ENCODE measurements at regions not wholly inside any gene's neighbourhood (a gene's known extent, or its start where the extent isn't known, plus 50 kb on each side); places are given as distances from the start of the nearest gene placed in this dataset.

DNA sequence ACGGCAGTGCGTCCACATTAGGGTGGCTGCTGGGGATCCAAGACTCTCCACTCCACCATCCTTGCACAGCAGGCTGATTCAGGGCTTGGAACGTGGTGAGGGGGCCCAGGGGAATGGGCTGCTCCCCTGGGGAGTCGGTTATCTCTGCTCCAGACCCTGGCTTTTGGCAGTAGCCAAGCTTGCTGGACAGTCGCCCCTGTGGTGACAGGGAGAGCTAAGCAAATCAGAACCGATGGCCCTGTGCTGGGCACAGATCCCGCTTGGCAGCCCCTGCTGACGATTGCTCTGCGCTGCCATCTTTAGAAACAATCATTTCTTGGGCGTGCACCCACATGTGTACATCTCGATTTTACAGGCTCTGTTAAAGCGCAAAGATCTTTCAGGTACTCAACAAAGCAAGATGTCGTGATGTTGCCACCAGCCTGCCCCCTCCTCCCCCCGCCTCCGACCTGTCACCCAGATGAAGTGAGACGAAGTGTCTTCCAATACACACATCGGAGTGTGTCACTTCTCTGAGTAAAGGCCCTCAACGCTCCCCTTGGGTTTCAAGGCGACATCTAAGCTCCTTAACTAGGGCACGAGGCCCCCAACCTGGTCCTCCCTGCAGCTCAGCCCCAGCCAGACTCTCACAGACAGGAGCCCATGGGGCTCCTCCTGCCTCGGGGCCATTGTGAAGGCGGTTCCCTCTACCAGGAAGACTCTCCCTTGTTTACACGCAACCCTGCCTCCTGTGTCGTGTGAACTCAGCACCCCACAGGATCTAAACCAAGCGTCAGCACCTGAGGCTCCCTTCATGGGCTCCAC, 55.6 kb downstream of the PITPNM2 start:
- Histone ChIP-seq H3K4me3 (ENCODE audit: low read length in 2 of 2) (no peak overlapping the region), H3K36me3 (ENCODE audit: insufficient read depth, low read length) (no peaks in the 10 kb centered on the region), H3K9me3 (ENCODE audit: control insufficient read depth in 1 of 2, low read length in 2 of 2) (no peaks in the 10 kb centered on the region), H3K27me3 (ENCODE audit: insufficient read depth, low read length) (no peaks in the 10 kb centered on the region), H3K27ac (ENCODE audit: low read depth, low read length) (no peak overlapping the region), H3K4me1 (ENCODE audit: insufficient read depth, low read length) (no peaks in the 10 kb centered on the region)
- H3K27me3 Mint-ChIP-seq: no peaks in the 10 kb centered on the region
- POLR2A ChIA-PET (ENCODE audit: partially characterized antibody): interaction anchor here (0.6 kb wide), 1 partner anchor 320 kb away, joined by 5 read pairs; no protein-coding TSS in a partner anchor
- no peak for DNase-seq
- intact Hi-C loops (cut with micrococcal nuclease): no loop called here
- H3K4me1 Mint-ChIP-seq: peaks cover 0 to 5% (median 1%) of the 10 kb centered on the region in 4 donors
- CTCF ChIA-PET (ENCODE audit: partially characterized antibody): interaction anchor here (1.0 kb wide), 1 partner anchor 12 kb away, joined by 3 read pairs; no protein-coding TSS in a partner anchor
- H3K27ac Mint-ChIP-seq: no peak overlapping the region
- no peaks in the 10 kb centered on the region for H3K9me3 Mint-ChIP-seq
- H3K36me3 Mint-ChIP-seq: no peaks in the 10 kb centered on the region
- H3K4me3 Mint-ChIP-seq: peak overlapping the region in 1 of 8 donors; percentile 39

DNA sequence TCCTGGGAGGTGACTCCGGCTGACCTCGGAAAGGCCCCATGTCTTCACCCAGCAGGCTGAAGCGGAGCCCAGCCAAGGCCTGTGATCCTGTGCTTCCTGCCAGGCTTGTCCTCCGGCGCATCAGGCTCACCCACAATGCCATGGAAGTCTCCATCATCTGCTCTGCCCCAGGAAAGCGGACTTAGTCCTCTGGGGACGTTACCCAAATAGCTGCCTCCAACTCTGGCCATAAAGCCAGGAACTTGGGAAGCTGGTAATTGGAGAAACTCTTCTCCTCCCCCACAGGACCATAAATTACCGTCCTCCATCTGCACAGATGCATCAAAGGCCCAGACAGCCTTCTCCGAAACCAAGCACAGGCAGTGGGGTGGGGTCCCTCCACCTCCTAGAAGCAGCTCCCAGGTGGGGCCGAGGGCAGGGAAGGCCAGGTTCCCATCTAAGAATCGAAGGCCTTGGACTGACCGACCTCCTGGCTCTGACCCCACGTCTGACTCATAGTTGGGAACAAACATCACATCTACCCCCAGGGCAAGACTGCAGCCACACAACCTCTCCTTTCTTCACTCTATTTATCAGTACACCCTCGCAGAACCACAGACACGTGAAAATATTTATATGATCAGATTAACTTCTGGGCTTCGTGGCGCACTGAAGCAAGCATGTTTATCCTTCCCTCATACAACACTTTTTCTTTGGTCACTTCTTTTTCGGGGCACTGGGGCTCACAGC, 56.4 kb downstream of the PITPNM2 start:
- Mint-ChIP-seq H3K27ac (no peak overlapping the region), H3K4me3 (no peak overlapping the region), H3K27me3 (no peaks in the 10 kb centered on the region), H3K4me1 (peaks cover 0 to 7% (median 1%) of the 10 kb centered on the region in 4 donors), H3K9me3 (no peaks in the 10 kb centered on the region), H3K36me3 (no peaks in the 10 kb centered on the region)
- ChIA-PET CTCF (ENCODE audit: partially characterized antibody) (interaction anchor here (0.6 kb wide), 1 partner anchor 209 kb away, joined by 3 read pairs; no protein-coding TSS in a partner anchor), POLR2A (ENCODE audit: partially characterized antibody) (interaction anchor here (0.6 kb wide), 1 partner anchor 320 kb away, joined by 5 read pairs; no protein-coding TSS in a partner anchor)
- intact Hi-C loops (cut with micrococcal nuclease): no loop called here
- Histone ChIP-seq H3K4me1 (ENCODE audit: insufficient read depth, low read length) (no peaks in the 10 kb centered on the region), H3K27ac (ENCODE audit: low read depth, low read length) (no peak overlapping the region), H3K4me3 (ENCODE audit: low read length in 2 of 2) (no peak overlapping the region), H3K9me3 (ENCODE audit: control insufficient read depth in 1 of 2, low read length in 2 of 2) (no peaks in the 10 kb centered on the region), H3K27me3 (ENCODE audit: insufficient read depth, low read length) (no peaks in the 10 kb centered on the region), H3K36me3 (ENCODE audit: insufficient read depth, low read length) (no peaks in the 10 kb centered on the region)
- DNase-seq: no peak

DNA sequence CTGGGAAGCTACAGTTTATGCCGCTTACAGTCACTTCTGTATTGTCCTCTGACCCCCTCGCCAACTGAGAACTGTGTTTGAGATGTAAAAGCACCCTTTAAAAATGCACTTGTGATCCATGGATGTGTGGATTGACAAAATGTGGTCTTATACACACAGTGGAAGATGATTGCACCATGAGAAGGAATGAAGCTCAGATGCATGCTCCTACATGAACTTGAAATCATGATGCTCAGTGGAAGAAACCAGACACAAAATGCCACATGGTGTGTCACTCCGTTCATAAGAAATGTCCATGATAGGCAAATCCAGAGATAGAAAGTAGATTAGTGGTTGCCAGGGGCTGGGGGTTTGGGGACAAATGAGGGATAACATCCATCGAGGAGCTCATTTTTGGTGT, 58.0 kb downstream of the PITPNM2 start:
- Mint-ChIP-seq H3K4me1 (peaks cover 0 to 9% (median 2%) of the 10 kb centered on the region in 4 donors), H3K9me3 (no peaks in the 10 kb centered on the region), H3K27ac (peak overlapping the region in 1 of 7 donors; percentile 44), H3K27me3 (no peaks in the 10 kb centered on the region), H3K36me3 (no peaks in the 10 kb centered on the region), H3K4me3 (no peak overlapping the region)
- Histone ChIP-seq H3K27ac (ENCODE audit: low read depth, low read length) (no peak overlapping the region), H3K9me3 (ENCODE audit: control insufficient read depth in 1 of 2, low read length in 2 of 2) (no peaks in the 10 kb centered on the region), H3K4me3 (ENCODE audit: low read length in 2 of 2) (no peak overlapping the region), H3K4me1 (ENCODE audit: insufficient read depth, low read length) (no peaks in the 10 kb centered on the region), H3K36me3 (ENCODE audit: insufficient read depth, low read length) (no peaks in the 10 kb centered on the region), H3K27me3 (ENCODE audit: insufficient read depth, low read length) (no peaks in the 10 kb centered on the region)
- POLR2A ChIA-PET (ENCODE audit: partially characterized antibody): no interaction called here
- no peak for DNase-seq
- intact Hi-C loops (cut with micrococcal nuclease): no loop called here
- CTCF ChIA-PET (ENCODE audit: partially characterized antibody): no interaction called here

DNA sequence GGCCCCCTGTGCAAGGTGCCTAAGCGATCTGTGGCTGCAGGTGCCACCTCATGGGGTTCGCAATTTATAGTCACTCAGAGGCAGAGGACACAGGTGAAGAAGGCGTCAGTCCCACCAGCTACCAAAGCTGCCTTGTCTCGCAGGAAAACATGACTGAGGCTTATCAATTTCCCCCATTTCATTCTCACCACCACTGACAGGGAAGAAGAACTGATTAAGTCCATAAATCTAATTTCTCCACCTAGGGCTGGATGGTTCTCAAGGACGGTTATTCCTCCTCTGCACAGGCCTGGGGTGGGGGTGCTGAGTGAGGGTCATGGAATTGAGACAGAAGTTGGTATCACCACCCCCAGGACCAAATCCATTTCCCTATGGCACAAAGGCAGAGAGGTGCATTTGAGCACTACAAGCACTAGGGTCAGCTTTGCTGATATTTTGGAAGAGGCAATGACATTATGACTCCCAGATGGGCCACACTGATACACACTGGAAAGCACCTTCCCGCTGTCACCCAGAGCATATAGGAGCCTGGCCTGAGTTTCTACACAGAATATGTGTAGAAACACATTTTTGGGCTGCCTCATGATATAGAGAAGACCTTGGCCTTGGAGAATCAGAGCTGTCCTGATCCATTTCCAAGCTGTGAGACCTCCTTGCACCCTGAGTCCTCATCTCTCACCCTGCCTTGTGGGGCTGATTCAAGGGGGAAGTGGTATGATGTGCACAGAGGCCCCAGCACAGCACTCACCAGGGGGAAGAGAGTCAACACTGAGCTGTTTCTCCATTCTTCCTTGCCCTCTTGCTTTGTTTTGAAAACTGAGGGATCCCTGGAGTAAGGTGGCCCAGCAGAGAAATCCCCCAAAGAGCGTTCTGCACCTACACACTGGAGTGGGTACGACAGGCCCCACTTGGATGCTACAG, 59.4 kb downstream of the PITPNM2 start:
- POLR2A ChIA-PET (ENCODE audit: partially characterized antibody): no interaction called here
- intact Hi-C loops (cut with micrococcal nuclease): no loop called here
- H3K27ac Mint-ChIP-seq: peak overlapping the region in 1 of 7 donors; percentile 41

DNA sequence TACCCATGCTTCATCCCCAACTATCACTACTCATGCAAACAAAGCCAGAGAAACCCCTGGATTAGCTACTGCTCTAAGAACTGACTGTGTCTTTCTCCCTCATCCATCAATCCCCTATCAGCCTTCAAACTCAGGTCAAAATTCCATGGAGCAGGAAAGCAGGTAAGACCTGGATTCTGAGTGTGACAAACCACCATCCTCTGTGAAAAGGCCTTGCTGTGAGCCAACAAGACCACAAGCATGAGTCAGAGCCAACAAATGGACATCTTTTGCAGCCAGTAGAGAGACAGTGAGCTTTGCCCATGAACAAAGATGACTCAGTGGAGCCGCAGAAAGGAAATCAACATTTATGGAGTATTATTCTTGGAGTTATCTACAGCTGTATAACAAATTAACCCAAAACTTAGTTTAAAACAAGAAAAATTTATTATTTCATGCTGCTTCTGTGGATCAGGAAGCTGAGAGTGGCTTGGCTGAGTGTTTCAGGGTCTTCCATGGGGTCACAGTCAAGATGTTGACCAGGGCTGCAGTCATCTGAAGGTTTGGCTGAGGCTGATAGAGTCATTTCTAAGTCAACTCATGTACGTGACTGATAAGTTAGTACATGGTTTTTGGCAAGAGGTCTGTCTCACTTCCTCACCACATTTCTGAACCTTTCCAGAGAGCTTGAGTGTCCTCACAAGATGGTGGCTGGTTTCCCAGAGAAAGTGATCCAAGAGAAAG, 61.1 kb downstream of the PITPNM2 start:
- no peak for DNase-seq
- Histone ChIP-seq H3K27me3 (ENCODE audit: insufficient read depth, low read length) (no peaks in the 10 kb centered on the region), H3K27ac (ENCODE audit: low read depth, low read length) (no peak overlapping the region), H3K4me1 (ENCODE audit: insufficient read depth, low read length) (no peaks in the 10 kb centered on the region), H3K9me3 (ENCODE audit: control insufficient read depth in 1 of 2, low read length in 2 of 2) (no peaks in the 10 kb centered on the region), H3K4me3 (ENCODE audit: low read length in 2 of 2) (no peak overlapping the region), H3K36me3 (ENCODE audit: insufficient read depth, low read length) (no peaks in the 10 kb centered on the region)
- Mint-ChIP-seq H3K27me3 (no peaks in the 10 kb centered on the region), H3K4me1 (peaks cover 0 to 9% (median 3%) of the 10 kb centered on the region in 4 donors), H3K36me3 (no peaks in the 10 kb centered on the region), H3K4me3 (no peak overlapping the region), H3K9me3 (no peaks in the 10 kb centered on the region), H3K27ac (peak overlapping the region in 1 of 7 donors; percentile 38)
- CTCF ChIA-PET (ENCODE audit: partially characterized antibody): no interaction called here
- POLR2A ChIA-PET (ENCODE audit: partially characterized antibody): interaction anchor here (1.2 kb wide), 1 partner anchor 17 kb away, joined by 3 read pairs; no protein-coding TSS in a partner anchor
- intact Hi-C loops (cut with micrococcal nuclease): no loop called here

More for the DNA sequence above, 59.4 kb downstream of the PITPNM2 start:
- Histone ChIP-seq H3K36me3 (ENCODE audit: insufficient read depth, low read length) (no peaks in the 10 kb centered on the region), H3K4me3 (ENCODE audit: low read length in 2 of 2) (no peak overlapping the region), H3K27ac (ENCODE audit: low read depth, low read length) (no peak overlapping the region), H3K4me1 (ENCODE audit: insufficient read depth, low read length) (no peaks in the 10 kb centered on the region), H3K9me3 (ENCODE audit: control insufficient read depth in 1 of 2, low read length in 2 of 2) (no peaks in the 10 kb centered on the region), H3K27me3 (ENCODE audit: insufficient read depth, low read length) (no peaks in the 10 kb centered on the region)
- Mint-ChIP-seq H3K9me3 (no peaks in the 10 kb centered on the region), H3K27me3 (no peaks in the 10 kb centered on the region), H3K4me1 (peaks cover 0 to 9% (median 2%) of the 10 kb centered on the region in 4 donors), H3K36me3 (no peaks in the 10 kb centered on the region), H3K4me3 (no peak overlapping the region)
- DNase-seq: no peak
- CTCF ChIA-PET (ENCODE audit: partially characterized antibody): no interaction called here

DNA sequence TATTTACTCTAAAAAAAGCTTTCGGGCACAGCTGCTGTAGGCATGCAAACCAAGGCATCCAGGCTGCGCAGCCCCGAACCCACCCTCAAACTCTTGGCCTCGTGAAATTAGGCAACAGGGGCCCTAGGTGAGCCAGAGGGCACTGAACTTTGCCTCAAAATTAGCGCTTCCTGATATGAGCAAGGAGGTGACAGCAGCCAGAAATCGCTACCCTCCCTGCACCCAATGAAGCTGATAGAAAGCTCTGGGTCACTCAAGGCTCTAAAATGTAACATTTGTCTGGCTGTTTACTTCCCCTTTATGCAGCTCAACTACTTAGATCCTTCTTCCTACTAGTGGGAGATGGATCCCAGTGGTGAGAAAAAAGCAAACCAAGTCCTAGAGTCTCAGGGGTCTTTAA, 61.8 kb downstream of the PITPNM2 start:
- no peaks in the 10 kb centered on the region for H3K4me1 ChIP-seq (ENCODE audit: insufficient read depth, low read length)
- CTCF ChIA-PET (ENCODE audit: partially characterized antibody): no interaction called here
- no peak overlapping the region for H3K27ac Mint-ChIP-seq

More for the DNA sequence above, 61.8 kb downstream of the PITPNM2 start:
- intact Hi-C loops (cut with micrococcal nuclease): no loop called here
- no peak overlapping the region for H3K27ac ChIP-seq (ENCODE audit: low read depth, low read length)
- H3K27me3 ChIP-seq (ENCODE audit: insufficient read depth, low read length): no peaks in the 10 kb centered on the region
- Mint-ChIP-seq H3K27me3 (no peaks in the 10 kb centered on the region), H3K36me3 (no peaks in the 10 kb centered on the region), H3K4me1 (peaks cover 0 to 9% (median 3%) of the 10 kb centered on the region in 4 donors), H3K9me3 (no peaks in the 10 kb centered on the region), H3K4me3 (no peak overlapping the region)
- H3K9me3 ChIP-seq (ENCODE audit: control insufficient read depth in 1 of 2, low read length in 2 of 2): no peaks in the 10 kb centered on the region
- DNase-seq: no peak
- H3K36me3 ChIP-seq (ENCODE audit: insufficient read depth, low read length): no peaks in the 10 kb centered on the region
- no peak overlapping the region for H3K4me3 ChIP-seq (ENCODE audit: low read length in 2 of 2)
- POLR2A ChIA-PET (ENCODE audit: partially characterized antibody): interaction anchor here (1.2 kb wide), 1 partner anchor 18 kb away, joined by 3 read pairs; no protein-coding TSS in a partner anchor
